ENCODE measurements at regions not wholly inside any gene's neighbourhood (a gene's known extent, or its start where the extent isn't known, plus 50 kb on each side); places are given as distances from the start of the nearest gene placed in this dataset.

DNA sequence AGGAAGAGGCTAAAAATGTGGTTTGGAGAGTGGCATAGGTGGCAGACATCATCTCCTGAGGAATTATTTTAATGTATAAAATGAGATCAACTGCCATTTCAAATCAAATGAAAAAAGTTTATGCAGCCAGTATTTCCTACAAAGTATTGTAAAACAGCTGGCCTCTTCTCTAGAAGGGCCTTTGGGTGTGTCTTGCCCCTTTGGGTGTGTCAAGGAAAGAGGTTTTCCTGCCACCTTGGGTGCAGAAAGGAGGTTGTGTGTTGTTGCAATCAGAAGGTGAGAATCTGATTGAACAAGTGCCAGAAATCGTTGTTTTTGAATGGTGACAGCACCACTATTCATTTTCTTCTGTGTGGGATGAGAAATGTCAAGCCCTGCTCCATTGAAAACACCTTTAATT, 127.4 kb downstream of the RMI1 start:
- H3K36me3 ChIP-seq (ENCODE audit: insufficient read depth, low read length), result no peaks in the 10 kb centered on the region
- ChIA-PET POLR2A (no interaction called here), CTCF (no interaction called here)
- Mint-ChIP-seq H3K4me1 (peaks cover 18 to 25% (median 21%) of the 10 kb centered on the region in 3 donors), H3K9me3 (peaks cover 0 to 5% (median 2%) of the 10 kb centered on the region in 5 donors), H3K4me3 (peak overlapping the region in 1 of 7 donors; percentile 35), H3K36me3 (peaks cover 0 to 1% (median 0%) of the 10 kb centered on the region in 3 donors), H3K27me3 (peaks cover 15 to 44% of the 10 kb centered on the region in 2 donors), H3K27ac (peak overlapping the region in 1 of 8 donors; percentile 24)
- no peaks in the 10 kb centered on the region for H3K27me3 ChIP-seq (ENCODE audit: insufficient read depth, low read length, poor library complexity, severe bottlenecking)
- peaks cover 11% of the 10 kb centered on the region for H3K4me1 ChIP-seq (ENCODE audit: insufficient read depth, low read length)
- DNase-seq, result no peak
- no peaks in the 10 kb centered on the region for H3K9me3 ChIP-seq (ENCODE audit: low read length)
- no peak overlapping the region for H3K27ac ChIP-seq (ENCODE audit: low read depth, low read length)
- H3K4me3 ChIP-seq (ENCODE audit: low read length), result no peak overlapping the region

DNA sequence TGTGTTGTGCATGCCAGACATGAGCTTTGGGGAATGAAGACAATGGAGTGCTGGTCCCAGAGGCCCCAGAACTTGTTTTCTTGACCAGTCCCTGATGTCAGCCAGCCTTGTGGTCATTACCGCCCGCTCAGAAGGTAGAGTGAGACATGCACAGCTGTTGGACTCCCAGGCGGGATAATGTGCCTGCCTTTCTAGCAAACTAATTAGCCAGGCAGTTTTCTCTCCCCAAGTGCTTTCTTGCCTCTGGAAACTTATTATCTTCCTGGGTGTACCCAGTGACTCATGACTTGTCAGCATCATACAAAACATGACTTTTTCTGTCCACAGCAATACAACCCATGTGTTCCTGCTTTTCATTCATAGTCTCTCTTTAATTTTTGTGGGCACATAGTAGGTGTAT, 131.1 kb downstream of the RMI1 start:
- Histone ChIP-seq H3K4me1 (ENCODE audit: insufficient read depth, low read length) (peaks cover 11% of the 10 kb centered on the region), H3K4me3 (ENCODE audit: low read length) (no peak overlapping the region), H3K27ac (ENCODE audit: low read depth, low read length) (no peak overlapping the region), H3K36me3 (ENCODE audit: insufficient read depth, low read length) (no peaks in the 10 kb centered on the region), H3K9me3 (ENCODE audit: low read length) (no peaks in the 10 kb centered on the region), H3K27me3 (ENCODE audit: insufficient read depth, low read length, poor library complexity, severe bottlenecking) (no peaks in the 10 kb centered on the region)
- H3K27ac Mint-ChIP-seq, result no peak overlapping the region
- H3K4me3 Mint-ChIP-seq, result no peak overlapping the region
- H3K9me3 Mint-ChIP-seq, result peaks cover 3 to 25% (median 13%) of the 10 kb centered on the region in 5 donors
- H3K36me3 Mint-ChIP-seq, result peaks cover 0 to 6% (median 0%) of the 10 kb centered on the region in 3 donors
- H3K4me1 Mint-ChIP-seq, result peaks cover 18 to 21% (median 18%) of the 10 kb centered on the region in 3 donors
- ChIA-PET CTCF (no interaction called here), POLR2A (no interaction called here)
- H3K27me3 Mint-ChIP-seq, result peaks cover 17 to 45% of the 10 kb centered on the region in 2 donors
- DNase-seq, result no peak

DNA sequence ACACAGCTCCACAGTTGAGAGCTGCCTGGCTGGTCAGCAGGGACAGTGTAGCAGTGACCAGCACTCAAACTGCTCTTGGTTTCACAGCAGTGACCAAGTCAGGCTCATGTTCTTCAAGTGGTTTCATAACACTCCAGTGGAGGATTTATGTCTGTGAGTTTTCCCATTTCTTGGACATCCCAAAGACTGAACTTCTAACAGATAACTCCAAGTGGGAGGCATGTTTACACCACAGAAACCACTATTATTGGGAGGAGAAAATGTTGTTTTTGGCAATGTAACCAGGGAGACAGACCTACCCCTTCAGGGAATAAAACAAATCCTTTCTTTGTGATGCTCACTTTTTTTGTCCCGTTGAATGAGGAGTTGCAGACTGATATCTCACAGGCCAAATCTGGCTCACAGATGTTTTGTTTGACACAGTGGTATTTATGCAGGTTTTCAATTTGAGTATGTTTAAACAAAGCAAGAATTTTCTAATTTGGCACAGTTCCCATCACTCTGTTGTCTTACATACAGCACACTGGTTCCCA, 141.5 kb downstream of the RMI1 start:
- Histone ChIP-seq H3K27me3 (ENCODE audit: insufficient read depth, low read length, poor library complexity, severe bottlenecking) (no peaks in the 10 kb centered on the region), H3K9me3 (ENCODE audit: low read length) (no peaks in the 10 kb centered on the region), H3K27ac (ENCODE audit: low read depth, low read length) (no peak overlapping the region), H3K4me1 (ENCODE audit: insufficient read depth, low read length) (no peaks in the 10 kb centered on the region), H3K4me3 (ENCODE audit: low read length) (no peak overlapping the region), H3K36me3 (ENCODE audit: insufficient read depth, low read length) (no peaks in the 10 kb centered on the region)
- ChIA-PET CTCF (no interaction called here), POLR2A (no interaction called here)
- Mint-ChIP-seq H3K9me3 (peaks cover 6 to 12% (median 8%) of the 10 kb centered on the region in 5 donors), H3K4me3 (no peak overlapping the region), H3K4me1 (peaks cover 0 to 4% (median 0%) of the 10 kb centered on the region in 3 donors), H3K27ac (no peak overlapping the region), H3K36me3 (peaks cover 0 to 4% (median 1%) of the 10 kb centered on the region in 3 donors), H3K27me3 (peaks cover 15 to 48% of the 10 kb centered on the region in 2 donors)
- no peak for DNase-seq

DNA sequence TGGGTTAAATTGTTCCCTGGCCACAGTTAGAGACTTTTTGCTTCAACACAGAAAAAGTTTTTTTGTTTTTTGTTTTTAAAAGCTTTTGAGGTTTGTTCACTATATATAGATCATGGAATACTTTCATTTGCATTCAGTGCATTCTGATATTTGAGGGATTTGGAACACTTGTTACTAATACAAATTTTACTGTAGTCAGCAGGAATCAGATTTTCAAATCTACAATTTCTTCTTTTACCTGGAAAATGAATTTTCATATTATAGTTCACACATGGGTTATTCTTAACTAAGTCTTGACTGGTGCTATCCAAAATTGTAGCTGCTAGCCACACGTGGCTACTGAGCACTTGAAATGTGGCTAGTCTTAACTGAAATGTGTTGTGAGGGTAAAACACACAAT, 142.0 kb downstream of the RMI1 start:
- Histone ChIP-seq H3K9me3 (ENCODE audit: low read length) (no peaks in the 10 kb centered on the region), H3K27ac (ENCODE audit: low read depth, low read length) (no peak overlapping the region), H3K27me3 (ENCODE audit: insufficient read depth, low read length, poor library complexity, severe bottlenecking) (peaks cover 3% of the 10 kb centered on the region), H3K4me3 (ENCODE audit: low read length) (no peak overlapping the region), H3K4me1 (ENCODE audit: insufficient read depth, low read length) (no peaks in the 10 kb centered on the region), H3K36me3 (ENCODE audit: insufficient read depth, low read length) (no peaks in the 10 kb centered on the region)
- H3K4me3 Mint-ChIP-seq, result no peak overlapping the region
- no peak overlapping the region for H3K27ac Mint-ChIP-seq
- ChIA-PET POLR2A (no interaction called here), CTCF (no interaction called here)
- peaks cover 12 to 46% of the 10 kb centered on the region in 2 donors for H3K27me3 Mint-ChIP-seq
- H3K9me3 Mint-ChIP-seq, result peaks cover 2 to 7% (median 4%) of the 10 kb centered on the region in 5 donors
- peaks cover 0 to 4% (median 0%) of the 10 kb centered on the region in 3 donors for H3K4me1 Mint-ChIP-seq
- peaks cover 0 to 4% (median 1%) of the 10 kb centered on the region in 3 donors for H3K36me3 Mint-ChIP-seq
- no peak for DNase-seq

DNA sequence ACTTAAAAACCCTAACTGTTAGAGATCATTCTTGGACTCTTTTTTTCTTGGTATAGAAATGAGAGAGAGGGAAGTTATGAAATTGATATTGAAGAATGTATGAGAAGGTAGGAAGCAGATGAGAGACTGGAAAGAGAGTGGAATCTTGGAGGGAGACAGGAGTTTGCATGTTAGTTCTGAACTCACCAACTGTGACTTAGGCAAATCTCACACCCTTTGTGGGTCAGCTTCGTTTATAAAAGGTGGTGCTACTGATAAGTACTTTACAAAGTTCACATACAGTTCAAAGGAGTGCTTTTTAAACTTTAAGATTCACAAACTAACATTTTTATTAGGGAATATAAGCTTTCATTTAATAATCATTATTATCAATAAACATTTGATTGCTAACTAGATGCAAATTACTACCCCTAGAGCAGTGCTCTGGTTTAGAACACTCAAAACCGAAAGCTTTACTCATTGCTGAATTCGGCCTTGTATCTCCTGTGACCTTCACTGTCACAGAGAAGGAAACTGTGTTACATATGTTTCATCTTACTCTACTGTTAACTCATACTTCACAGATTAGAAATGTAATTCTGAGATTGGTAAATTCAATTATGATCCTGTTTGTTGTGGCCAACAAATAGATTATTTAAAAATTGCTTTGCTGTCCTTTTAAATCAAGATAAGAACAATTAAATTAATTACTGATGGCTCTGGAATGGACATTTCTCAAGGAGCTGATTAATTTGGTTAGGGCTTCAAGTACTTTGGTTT, 143.2 kb downstream of the RMI1 start:
- H3K27me3 Mint-ChIP-seq, result peaks cover 3 to 42% of the 10 kb centered on the region in 2 donors
- H3K4me3 ChIP-seq (ENCODE audit: low read length), result no peak overlapping the region

DNA sequence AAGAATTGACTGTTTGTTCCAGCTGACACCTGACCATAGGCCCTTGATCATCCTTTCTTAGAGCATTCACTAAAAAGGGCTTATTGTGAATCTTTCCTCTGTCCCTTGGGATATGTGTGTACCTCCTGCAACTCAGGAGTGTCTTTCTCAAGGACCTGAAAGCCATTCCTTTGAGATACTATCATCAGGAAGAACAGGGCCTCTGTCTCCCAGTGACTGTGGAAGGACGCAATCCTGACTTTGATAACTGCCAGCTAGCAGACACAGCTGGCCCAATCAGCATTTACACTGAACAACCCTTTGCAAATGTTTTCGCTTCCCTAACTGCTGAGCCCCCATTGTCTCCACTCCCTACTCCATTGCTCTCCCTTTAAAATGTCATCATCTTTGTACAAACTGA, 144.4 kb downstream of the RMI1 start:
- Histone ChIP-seq H3K27ac (ENCODE audit: low read depth, low read length) (no peak overlapping the region), H3K9me3 (ENCODE audit: low read length) (no peaks in the 10 kb centered on the region), H3K4me3 (ENCODE audit: low read length) (no peak overlapping the region), H3K36me3 (ENCODE audit: insufficient read depth, low read length) (no peaks in the 10 kb centered on the region), H3K27me3 (ENCODE audit: insufficient read depth, low read length, poor library complexity, severe bottlenecking) (peaks cover 3% of the 10 kb centered on the region), H3K4me1 (ENCODE audit: insufficient read depth, low read length) (no peaks in the 10 kb centered on the region)
- ChIA-PET CTCF (no interaction called here), POLR2A (no interaction called here)
- DNase-seq, result no peak
- Mint-ChIP-seq H3K9me3 (no peaks in the 10 kb centered on the region), H3K4me3 (no peak overlapping the region), H3K27ac (peak overlapping the region in 1 of 8 donors; percentile 21), H3K36me3 (peaks cover 0 to 1% (median 0%) of the 10 kb centered on the region in 3 donors), H3K4me1 (peaks cover 0 to 4% (median 0%) of the 10 kb centered on the region in 3 donors), H3K27me3 (peaks cover 5 to 32% of the 10 kb centered on the region in 2 donors)

More for the DNA sequence above, 143.2 kb downstream of the RMI1 start:
- POLR2A ChIA-PET, result no interaction called here
- Mint-ChIP-seq H3K27ac (no peak overlapping the region), H3K4me3 (no peak overlapping the region), H3K9me3 (peaks cover 0 to 4% (median 0%) of the 10 kb centered on the region in 5 donors), H3K36me3 (peaks cover 0 to 3% (median 1%) of the 10 kb centered on the region in 3 donors), H3K4me1 (peaks cover 0 to 4% (median 0%) of the 10 kb centered on the region in 3 donors)
- CTCF ChIA-PET, result no interaction called here
- peaks cover 3% of the 10 kb centered on the region for H3K27me3 ChIP-seq (ENCODE audit: insufficient read depth, low read length, poor library complexity, severe bottlenecking)
- no peaks in the 10 kb centered on the region for H3K36me3 ChIP-seq (ENCODE audit: insufficient read depth, low read length)
- no peaks in the 10 kb centered on the region for H3K4me1 ChIP-seq (ENCODE audit: insufficient read depth, low read length)
- H3K9me3 ChIP-seq (ENCODE audit: low read length), result no peaks in the 10 kb centered on the region
- no peak for DNase-seq
- H3K27ac ChIP-seq (ENCODE audit: low read depth, low read length), result no peak overlapping the region

DNA sequence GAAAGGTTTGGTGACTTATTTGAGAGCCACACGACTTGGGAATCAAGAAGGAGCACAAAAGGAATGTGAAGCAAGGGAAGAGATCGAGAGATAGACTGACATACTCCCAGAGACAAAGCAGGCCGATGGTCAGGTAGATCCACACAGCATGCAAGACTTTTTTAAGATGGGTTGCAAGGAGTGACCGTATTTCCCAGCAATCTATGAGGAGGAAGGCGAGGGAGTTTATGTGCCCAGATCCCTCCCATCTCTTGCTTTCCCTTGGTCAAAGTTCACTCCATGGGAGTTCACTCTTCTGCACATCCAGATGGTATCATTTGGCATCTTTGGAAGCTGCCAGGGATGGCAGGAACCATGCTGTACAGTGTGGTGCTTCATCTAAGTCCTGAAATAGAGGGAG, 148.9 kb downstream of the RMI1 start:
- H3K36me3 Mint-ChIP-seq, result no peaks in the 10 kb centered on the region
- no peaks in the 10 kb centered on the region for H3K4me1 ChIP-seq (ENCODE audit: insufficient read depth, low read length)
- CTCF ChIA-PET, result no interaction called here
- peak overlapping the region in 1 of 8 donors; percentile 15 for H3K27ac Mint-ChIP-seq
- no peaks in the 10 kb centered on the region for H3K36me3 ChIP-seq (ENCODE audit: insufficient read depth, low read length)
- H3K9me3 ChIP-seq (ENCODE audit: low read length), result no peaks in the 10 kb centered on the region
- peaks cover 3 to 23% of the 10 kb centered on the region in 2 donors for H3K27me3 Mint-ChIP-seq
- H3K4me1 Mint-ChIP-seq, result no peaks in the 10 kb centered on the region
- no peak for DNase-seq
- H3K9me3 Mint-ChIP-seq, result no peaks in the 10 kb centered on the region
- no peak overlapping the region for H3K4me3 Mint-ChIP-seq
- POLR2A ChIA-PET, result no interaction called here
- no peak overlapping the region for H3K27ac ChIP-seq (ENCODE audit: low read depth, low read length)
- H3K4me3 ChIP-seq (ENCODE audit: low read length), result no peak overlapping the region
- H3K27me3 ChIP-seq (ENCODE audit: insufficient read depth, low read length, poor library complexity, severe bottlenecking), result peaks cover 3% of the 10 kb centered on the region

DNA sequence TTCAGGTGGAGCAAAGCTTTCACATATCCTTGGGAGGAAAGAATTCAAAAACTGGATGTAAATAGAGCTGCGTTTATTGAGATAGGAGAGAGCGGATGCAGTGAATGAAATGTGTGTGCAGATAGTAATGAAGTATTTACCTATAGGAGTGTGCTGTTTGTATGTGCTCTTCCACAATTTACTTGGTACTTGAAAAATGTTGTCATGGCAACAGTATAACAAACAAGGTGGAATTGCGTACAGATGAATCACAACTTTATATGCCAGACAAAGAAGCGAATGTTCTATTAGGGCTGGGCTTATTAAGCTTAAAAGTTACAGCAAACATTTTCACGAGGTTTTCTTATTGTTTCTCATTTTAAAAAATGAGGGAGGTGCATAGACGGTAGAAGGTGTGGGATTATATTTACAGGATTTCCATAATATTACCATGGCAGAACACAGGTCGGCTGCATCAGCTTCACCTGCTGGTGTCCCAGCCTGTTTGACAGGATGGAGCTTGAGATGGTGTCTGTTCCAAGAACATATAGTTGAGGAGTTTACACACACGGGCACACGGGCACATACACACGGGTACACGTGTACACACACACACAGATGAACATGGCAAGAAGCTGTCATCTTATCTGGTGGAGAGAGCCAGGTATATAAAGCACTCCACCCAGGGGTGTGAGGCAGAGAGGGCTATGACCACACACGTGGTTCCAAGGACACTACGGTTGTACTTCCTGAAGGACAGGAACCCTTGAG, 155.7 kb downstream of the RMI1 start:
- no peaks in the 10 kb centered on the region for H3K36me3 Mint-ChIP-seq
- H3K27ac Mint-ChIP-seq, result no peak overlapping the region
- H3K27me3 ChIP-seq (ENCODE audit: insufficient read depth, low read length, poor library complexity, severe bottlenecking), result peaks cover 5% of the 10 kb centered on the region
- H3K4me1 ChIP-seq (ENCODE audit: insufficient read depth, low read length), result no peaks in the 10 kb centered on the region
- H3K4me1 Mint-ChIP-seq, result peaks cover 10 to 12% (median 12%) of the 10 kb centered on the region in 3 donors
- H3K27ac ChIP-seq (ENCODE audit: low read depth, low read length), result no peak overlapping the region
- H3K9me3 Mint-ChIP-seq, result peaks cover 0 to 4% (median 0%) of the 10 kb centered on the region in 5 donors
- no peaks in the 10 kb centered on the region for H3K9me3 ChIP-seq (ENCODE audit: low read length)
- H3K4me3 ChIP-seq (ENCODE audit: low read length), result no peak overlapping the region
- peaks cover 10 to 45% of the 10 kb centered on the region in 2 donors for H3K27me3 Mint-ChIP-seq
- ChIA-PET POLR2A (no interaction called here), CTCF (no interaction called here)
- DNase-seq, result no peak
- H3K36me3 ChIP-seq (ENCODE audit: insufficient read depth, low read length), result no peaks in the 10 kb centered on the region
- no peak overlapping the region for H3K4me3 Mint-ChIP-seq
